HG03039 (cell line): ENCODE measurements at regions not wholly inside any gene's neighbourhood (a gene's known extent, or its start where the extent isn't known, plus 50 kb on each side); places are given as distances from the start of the nearest gene placed in this dataset.

Experiments used
- ATAC-seq: cut with Tn5 transposase; IDR thresholded peaks from one replicate; pipeline ENCODE4 v1.9.1; 2021; ENCODE audit warnings: mild to moderate bottlenecking, moderate library complexity; ENCODE audit not compliant: unreplicated experiment

DNA sequence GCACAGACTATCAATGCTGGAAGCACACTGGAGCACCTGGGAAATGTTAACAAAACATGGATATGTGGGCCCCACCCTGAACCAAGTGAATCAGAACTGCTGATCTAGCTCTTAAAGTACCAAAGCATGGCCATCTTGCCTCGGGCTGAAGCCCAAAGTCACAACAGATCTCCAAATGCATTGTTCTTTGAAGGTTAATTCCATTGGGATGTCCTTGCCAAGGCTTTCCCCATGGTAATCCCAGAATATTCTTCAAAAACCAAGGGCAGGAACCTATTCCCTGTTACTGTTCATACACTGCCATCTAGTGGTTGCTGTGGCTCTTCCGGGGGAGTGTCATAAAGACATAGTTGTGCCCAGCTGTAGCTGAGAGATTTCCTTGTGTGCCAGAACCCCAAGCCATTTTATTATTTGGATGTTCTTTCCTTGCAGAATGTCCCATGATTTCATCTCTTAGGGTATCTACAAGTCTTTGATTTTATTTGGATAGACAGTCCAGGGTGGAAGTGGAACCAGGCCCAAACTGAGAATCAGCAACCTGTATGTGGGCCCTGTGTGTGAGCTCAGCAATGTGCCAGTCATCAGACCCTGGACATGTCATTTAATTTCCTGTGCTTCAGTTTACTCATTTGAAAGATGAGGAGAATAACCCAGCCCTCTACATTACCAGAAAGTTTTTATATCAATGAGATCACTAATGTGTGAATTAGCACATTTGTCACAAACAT, 290.0 kb downstream of the ACTL7B start:
- no peak for ATAC-seq

DNA sequence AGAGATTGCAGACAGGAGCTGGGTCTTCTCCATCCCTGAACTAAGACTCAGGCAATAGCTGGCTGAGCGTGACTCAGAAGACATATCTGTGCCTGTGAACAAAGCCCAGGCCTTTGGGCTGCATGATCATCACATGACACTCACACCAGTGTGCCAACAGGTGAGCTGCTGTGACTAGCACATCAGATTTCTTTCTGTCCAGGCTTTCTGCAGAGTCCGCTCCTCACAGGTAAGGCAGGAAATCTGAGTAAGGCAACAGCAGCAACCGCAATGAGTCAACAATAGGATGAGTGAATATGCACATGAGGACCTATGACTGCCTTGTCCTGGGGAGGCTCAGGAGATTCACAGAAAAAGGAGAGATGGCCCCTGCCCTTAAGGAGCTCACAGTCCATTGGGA, 293.6 kb downstream of the ACTL7B start:
- no peak for ATAC-seq

DNA sequence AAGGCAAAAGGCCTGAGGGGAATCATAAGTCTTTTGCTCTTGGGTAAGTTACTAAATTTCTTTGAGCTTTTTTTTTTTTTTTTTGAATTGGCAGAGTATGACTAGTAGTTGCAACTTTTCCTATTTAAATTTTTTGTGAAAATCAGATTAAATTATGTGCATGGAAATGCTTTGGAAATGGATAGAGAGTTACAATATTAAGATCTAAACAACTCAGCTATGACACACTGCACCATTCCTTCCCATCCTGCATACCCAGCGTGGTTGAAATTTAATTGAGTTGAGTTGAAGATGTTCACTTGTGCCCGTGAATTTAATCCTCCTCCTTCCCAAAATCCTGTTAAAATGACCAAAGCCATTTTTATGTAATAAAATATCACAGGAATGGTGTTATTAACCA, 296.4 kb downstream of the ACTL7B start:
- no peak for ATAC-seq

DNA sequence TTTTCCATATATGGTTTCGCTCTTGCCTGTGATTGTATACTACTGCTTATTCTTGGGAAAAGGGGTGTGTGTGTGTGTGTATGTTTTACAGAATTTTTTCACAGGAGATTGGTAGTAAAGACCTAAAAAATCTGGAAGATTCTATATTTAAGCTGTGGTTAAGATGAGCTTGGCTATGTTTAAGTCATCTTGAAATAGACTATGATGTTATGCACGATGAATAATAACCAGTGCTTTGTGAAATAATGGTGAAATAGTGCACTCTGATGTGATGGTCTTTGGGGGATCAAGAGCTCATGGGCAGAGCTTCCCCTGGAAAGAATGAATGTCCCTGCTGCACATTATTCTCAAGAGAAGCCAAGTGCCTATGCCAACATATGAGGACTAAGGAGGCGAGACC, 301.0 kb downstream of the ACTL7B start:
- no peak for ATAC-seq

DNA sequence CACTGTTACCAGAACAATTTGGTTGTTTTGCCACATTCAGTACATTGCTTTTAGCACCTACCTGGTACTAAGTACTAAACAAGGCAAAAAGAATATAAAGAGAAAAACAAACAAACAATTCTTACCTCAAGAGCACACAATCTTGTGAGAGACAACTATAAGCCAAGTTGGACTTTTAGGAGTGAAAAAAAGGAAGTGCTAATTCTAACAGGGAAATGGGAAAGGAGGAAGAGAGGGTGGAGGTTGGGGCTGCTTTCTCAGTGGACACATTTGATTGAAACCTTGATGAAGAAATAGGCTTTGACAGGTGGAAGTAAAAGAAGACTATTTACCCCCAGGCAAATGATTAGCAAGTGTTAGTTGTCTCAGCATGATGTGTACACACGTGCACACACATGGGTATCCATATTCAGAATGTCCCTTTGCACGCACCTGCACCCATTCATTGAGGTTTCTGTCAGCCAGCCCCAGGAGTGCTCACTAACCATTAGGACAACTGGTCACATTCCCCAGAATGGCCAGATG, 302.6 kb downstream of the ACTL7B start:
- no peak for ATAC-seq

DNA sequence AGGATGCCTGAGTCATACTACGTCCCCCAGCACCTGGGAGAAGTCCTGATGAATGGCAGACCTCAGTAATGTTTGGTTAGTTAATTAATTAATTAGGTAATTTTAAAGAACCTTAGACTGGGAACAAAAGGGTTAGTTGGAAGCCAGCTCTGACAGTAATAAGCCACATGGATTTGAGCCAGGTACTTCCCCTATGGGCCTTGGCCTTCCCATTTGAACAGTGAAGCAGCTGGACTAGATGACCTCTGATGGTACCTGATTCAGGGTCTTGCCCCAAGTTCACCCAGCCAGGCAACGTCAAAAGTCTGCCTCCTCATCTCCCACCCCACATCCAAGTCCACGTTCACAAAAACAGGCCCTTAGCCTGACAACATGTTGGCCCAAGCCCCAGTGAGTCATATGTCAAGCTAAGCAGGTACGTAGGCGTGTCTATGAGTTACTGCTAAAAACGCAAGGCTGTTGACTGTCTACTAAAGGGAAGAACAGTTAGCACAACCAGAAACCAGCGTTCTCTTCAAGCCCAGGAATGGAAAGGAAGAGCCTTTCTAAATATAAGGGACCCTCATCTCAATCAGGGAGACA, 303.2 kb downstream of the ACTL7B start:
- ATAC-seq = no peak

DNA sequence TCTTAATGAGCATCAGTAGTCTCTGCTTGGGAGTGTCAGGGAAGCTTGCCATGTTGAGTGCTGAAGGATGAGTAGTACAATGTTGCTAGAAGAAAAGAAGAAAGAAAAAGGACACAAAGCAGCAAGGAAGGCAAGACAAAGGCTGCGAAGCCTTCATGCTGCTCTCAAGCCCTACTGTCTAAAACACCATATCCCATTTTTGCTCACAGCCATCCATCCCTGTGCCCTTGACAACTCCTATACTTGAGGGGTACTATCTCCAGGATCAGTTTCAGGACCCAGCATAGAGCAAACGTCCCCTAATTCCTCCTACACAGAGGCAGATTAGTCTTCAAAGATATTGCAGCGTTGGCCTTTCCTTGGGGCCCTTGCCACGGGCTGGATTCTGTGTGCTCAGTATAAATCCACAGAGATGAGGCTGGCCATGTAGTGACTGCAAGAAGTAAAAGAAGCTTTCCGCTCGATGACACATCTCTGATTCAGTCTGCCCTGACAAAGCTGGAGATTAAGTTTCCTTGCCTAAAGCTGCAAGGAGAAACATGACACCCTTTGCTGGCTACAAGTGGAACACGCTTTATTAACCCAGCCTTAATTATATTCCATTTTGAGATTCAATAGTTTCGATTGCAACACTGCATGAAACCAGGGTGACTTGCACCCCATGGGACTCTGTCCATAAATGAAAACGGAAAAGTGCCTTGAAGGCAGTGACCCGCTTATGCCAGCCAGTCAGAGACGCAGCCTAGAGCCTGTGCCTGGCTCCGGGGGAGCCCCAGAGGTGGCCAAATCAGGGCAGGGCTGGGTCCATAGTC, 304.6 kb downstream of the ACTL7B start:
- ATAC-seq = no peak

DNA sequence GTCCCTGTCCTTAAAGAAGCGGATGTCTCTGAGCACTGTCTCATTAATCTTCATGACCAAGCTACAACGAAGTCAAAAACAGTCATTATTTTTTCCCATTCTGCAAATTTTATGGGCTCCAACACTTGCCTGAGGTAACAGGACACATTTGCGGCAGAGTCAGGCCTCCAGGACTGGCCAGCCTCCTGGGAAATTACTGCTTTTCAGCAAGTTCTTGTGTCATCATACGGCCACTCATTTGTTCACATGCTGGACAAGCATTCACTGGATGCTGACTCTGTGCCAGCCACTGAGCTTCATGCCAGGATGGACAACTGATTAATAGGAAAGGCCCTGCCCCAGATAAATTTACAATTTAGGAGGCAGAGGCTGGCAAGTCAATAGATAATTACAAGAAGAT, 305.7 kb downstream of the ACTL7B start:
- ATAC-seq = no peak

DNA sequence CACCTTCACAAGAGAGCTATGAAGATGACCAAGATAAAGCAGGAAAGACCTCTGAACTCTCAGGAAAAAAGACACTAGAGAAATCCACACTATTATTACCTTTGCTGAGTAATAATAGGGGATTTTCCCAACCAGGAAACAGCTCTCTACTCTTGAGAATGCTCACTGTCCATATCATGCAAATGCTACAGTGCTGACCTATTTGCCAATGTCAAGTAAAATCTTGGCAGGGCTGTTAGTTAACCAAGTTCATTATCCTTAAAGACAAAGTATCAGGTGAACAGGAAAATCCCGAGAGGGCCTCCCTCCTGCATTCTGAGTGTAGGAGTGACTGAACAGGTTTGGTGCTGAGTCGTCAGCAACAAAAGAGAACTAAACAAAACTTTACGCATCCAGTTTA, 306.6 kb downstream of the ACTL7B start:
- ATAC-seq = no peak

DNA sequence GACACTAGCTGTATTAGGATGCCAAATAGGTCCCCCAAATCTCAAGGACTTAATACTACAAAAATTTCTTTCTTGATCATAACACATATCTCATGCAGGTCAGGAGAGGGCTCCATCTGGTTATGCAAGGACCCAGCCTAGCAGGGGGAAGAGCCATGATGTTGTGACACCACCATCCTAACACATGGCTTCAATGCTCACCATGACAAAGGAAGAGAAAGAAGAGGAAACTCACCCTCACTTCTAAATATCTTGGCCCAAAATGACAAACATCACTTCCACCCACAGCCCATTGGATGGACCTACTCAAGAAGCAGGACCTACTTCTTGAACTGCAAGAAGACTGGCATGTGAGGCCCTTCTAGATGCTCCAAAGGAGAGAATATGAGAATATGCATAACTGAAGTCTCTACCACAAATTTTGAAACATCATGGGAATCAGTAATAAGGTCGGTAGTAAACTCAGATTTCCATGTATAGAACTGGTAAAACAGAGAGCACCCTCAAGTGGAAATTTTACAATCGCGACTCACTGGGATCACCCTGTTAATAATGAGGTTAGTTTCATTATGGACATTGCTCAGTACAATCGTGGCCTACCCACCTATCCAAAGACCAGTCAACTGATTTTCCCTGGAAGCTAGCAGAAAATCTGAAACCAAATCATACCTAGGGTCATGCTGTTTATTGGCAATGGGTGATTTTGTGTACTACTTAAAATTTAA, 308.2 kb downstream of the ACTL7B start:
- ATAC-seq = no peak

DNA sequence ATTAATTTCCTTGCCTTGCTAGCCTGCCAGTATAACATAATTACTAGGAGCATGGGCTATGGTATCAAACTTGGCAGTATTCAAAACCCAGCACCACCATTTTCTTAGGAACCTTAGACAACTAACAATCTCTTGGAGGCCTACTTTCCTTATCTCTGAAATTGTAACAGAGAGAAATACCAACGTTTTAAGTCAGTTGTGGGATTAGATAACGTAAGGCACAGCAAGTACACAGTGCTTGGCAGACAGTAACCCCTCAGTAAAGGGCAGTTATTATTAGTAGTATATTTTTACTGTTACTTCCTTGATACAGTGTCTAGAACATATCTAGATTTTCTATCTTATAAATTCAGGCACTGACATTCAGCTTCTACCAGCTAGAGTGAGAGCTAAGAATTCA, 309.6 kb downstream of the ACTL7B start:
- no peak for ATAC-seq

DNA sequence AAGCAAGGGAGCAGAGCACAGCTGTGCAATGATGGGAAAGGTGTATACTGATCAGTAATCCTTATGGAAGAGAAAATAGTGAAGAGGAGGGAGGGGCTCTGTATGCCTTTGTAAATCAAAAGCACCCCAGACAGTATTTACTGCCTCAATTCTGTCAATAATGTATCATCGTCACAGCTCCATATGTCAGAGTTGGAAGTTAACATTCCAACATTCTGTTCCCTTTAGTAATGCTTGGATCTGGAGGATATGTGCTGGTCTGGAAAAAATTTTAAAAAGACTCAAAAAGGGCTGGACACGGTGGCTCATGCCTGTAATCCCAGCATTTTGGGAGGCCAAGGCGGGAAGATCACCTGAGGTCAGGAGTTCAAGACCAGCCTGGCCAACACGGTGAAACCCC, 310.4 kb downstream of the ACTL7B start:
- ATAC-seq = no peak

DNA sequence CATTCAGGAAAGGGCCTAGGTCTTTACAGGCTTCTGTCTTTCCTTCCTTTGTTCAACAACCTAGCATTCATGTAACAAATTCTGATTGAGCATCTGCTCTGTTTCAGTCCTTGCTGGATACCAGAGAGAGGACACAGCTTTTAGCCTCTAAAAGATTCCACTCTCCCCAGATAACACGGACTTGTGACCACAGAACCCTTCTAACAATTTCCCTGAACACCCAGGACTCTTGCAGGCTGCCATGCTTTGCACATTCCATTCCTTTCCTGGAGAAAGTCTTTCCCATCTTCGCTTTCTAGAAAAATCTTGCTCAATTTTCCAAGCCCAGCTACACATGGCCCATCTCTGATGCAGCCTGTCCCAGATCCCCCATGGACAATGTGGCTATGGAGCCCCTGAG, 310.9 kb downstream of the ACTL7B start:
- ATAC-seq = no peak

DNA sequence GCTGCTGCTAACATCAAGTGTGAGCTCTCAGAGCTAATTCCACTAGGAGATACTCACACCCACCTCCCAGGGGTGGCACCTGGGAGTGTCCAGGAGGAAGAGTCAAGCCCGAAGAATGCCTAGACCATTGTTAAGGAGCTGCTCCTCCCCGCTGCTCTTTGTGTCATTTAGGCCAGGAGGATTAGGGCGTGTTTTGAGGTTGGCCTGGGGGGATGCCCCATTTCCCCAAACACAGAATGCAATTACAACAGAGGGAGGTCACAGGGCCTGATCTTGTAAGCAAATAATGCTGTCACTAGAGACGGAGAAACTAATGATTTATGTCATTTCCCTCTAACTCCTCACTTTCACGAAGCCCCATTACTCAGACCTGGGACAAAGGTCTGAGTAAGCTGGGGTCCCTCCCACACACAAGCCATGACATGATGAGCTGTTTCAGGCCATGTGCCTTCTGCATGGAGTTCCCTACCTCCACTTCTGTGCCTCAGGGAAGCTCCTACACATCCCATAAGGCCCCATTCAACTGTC, 312.5 kb downstream of the ACTL7B start:
- ATAC-seq = no peak

DNA sequence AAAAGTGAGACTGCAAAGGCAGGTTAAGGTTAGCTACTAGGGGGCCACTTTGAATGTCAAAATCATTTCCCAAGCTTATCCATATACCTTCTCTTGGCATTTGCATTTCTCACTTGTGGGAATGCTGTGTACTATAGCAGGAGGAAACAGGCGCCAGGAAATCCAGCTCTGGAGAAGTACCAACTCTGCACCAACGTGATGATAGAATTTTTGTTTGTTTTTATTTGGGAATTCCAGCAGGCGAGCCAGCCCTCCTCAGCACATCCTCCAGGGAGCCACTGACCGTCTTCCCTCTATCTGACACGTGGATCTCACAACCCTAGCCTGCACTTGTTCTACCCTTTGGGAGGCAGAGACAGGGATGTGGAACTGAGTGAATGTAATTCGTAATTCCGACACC, 318.0 kb downstream of the ACTL7B start:
- ATAC-seq = no peak

DNA sequence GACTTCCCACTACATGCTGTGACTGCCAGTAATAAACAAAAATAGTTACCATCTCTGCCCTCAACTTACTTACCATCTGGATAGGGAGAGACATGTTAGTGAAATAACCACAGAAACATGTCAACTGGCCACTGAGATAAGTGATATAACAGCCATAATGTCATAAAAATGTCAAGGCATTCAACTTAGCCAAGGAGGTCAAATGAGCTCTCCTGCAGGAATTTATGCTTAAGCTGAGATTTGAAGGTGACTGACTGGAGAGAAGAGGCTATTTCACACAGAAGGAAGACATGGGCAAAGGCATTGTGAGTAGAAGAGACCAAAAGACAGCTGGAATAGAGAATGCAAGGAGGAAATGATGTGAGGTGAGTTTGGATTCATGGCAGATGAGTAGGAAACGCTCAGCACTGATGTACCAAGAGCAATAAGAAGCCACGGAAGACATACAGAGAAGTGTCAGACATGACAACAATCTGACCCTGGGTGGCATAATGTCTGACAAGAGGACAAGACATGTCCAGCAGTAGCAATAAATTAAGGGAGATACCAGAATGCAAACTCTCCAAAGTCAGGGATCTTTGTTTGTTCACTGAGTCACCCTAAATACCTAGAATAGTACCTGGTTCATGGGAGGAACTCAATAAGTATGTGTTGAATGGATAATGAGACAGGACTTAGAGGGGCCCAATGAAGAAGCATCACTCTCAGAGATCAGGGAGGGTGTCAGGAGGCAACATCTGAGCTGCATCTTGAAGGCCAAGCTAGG, 318.8 kb downstream of the ACTL7B start:
- ATAC-seq = no peak

DNA sequence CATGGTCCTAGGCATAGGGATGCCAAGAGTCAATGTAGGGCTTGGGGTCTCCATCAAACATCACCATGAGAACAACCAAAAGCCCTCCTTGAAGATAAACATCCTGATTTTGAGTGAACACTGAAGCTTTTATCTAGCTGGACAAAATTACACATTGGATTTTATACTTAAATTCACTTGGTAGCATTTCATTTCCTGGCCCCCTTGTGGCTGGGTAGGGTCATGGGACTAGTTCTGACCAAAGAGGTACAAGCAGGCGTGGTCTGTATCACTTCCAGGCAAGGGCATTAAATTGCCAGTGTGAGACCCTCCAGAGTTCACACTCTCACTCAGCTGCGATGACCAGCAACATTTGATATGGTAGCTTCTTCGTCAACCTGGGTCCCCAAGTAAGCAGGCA, 320.3 kb downstream of the ACTL7B start:
- ATAC-seq = no peak

DNA sequence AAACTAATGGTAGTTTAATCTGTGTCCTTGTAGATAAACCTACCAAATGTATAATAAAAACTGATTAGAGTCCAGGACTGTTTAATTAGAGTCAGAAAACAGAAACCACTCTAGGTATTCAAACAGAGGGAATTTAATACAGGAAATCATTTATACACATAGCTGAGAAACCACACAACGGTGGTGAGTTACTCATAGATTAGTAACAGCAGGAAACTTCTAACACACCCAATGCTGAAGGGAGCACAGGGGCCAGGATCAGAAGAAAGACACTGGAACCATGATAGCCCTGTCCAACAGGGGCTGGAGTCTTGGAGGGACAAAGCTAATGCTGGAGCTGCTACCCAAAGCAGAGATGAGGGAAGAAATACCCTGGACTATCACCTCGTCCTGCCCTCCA, 321.0 kb downstream of the ACTL7B start:
- no peak for ATAC-seq

DNA sequence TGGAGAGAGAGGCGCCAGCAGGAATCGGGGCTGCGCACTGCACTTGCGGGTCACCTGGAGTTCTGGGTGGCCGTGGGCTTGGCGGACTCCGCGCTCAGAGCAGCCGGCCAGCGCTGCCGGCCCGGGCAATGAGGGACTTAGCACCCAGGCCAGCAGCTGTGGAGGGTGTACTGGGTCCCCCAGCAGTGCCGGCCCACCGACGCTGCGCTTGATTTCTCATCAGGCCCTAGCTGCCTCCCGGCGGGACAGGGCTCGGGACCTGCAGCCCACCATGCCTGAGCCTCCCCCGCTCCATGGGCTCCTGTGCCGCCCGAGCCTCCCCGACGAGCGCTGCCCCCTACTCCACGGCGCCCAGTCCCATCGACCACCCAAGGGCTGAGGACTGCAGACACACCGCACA, 325.6 kb downstream of the ACTL7B start:
- no peak for ATAC-seq

DNA sequence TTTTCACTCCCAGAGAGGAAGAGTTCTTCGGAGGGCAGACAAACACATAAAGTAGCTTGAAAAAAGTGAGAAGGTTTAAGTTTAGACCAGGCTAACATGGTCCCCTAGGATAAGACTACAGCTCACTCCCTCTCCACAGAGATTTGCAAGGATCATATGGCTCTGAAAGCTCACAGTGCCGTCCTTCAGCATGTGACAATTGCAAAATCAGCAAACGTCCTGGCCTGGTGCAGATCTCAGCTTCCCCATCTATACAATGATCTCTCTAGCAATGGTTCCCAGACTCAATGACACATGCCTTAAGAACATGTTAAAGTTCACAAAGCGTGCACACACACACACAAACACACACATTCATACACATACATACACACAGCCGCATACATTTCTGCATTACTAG, 327.6 kb downstream of the ACTL7B start:
- ATAC-seq = no peak
